Peyer's patch (tissue), 4 donors: ENCODE measurements at regions not wholly inside any gene's neighbourhood (a gene's known extent, or its start where the extent isn't known, plus 50 kb on each side); places are given as distances from the start of the nearest gene placed in this dataset.

Source experiments
- POLR2A ChIP-seq, 2 donors: fragments of 450-650 bp; IDR thresholded peaks; one replicate each; pipeline ENCODE4 v1.5.1; 2017; ENCODE audit warnings: antibody characterized with exemption in 2 of 2, mild to moderate bottlenecking in 2 of 2, moderate library complexity in 2 of 2
- TF ChIP-seq, protein P1 (sequence below), 6 experiments: fragments of 450-650 bp in 4 of 6; fragments of 200-600 bp in 2 of 6; sonication (generic) in 1 of 6; IDR thresholded peaks; one replicate each; pipeline ENCODE4 v1.5.1; 2017 to 2019; ENCODE audit warnings: antibody characterized with exemption in 6 of 6, mild to moderate bottlenecking in 3 of 6, moderate library complexity in 1 of 6

DNA sequence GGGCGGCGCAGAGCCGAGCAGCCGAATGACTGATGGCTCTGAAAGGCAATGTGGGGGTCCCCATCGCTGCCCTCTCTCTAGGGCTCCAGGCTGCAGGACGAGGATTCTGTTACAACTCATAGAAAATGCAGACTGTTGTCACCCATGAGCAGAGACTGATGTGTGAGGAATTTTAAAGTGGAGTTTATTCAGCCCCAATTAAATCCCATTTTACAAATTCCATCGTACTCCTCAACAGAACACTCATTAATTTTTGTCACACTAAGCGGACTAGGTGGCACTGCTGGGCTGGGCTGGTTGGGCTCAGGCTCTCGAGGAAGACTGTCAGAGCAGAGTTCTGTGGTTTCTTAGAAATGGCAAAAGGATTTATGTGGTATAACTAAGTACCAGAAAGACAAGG is 102.6 kb upstream of the SPON1 start:
- TF ChIP-seq, protein P1, sequence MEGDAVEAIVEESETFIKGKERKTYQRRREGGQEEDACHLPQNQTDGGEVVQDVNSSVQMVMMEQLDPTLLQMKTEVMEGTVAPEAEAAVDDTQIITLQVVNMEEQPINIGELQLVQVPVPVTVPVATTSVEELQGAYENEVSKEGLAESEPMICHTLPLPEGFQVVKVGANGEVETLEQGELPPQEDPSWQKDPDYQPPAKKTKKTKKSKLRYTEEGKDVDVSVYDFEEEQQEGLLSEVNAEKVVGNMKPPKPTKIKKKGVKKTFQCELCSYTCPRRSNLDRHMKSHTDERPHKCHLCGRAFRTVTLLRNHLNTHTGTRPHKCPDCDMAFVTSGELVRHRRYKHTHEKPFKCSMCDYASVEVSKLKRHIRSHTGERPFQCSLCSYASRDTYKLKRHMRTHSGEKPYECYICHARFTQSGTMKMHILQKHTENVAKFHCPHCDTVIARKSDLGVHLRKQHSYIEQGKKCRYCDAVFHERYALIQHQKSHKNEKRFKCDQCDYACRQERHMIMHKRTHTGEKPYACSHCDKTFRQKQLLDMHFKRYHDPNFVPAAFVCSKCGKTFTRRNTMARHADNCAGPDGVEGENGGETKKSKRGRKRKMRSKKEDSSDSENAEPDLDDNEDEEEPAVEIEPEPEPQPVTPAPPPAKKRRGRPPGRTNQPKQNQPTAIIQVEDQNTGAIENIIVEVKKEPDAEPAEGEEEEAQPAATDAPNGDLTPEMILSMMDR (IDR thresholded peaks at IDR 0.05), result no peak
- no peak for TF ChIP-seq POLR2A (IDR thresholded peaks at IDR 0.05)
